NCI-H2171 treated with DMSO at 0.1 percent for 48 hours (cell line): ENCODE measurements at regions not wholly inside any gene's neighbourhood (a gene's known extent, or its start where the extent isn't known, plus 50 kb on each side); places are given as distances from the start of the nearest gene placed in this dataset.

Source experiments
- DNase-seq: peaks from one replicate; lab custom pipeline; 2025; lab: John Stamatoyannopoulos, UW

- DNase-seq: peak; percentile 76
These were observed 73.5 kb downstream of the KCNF1 start for GRCh38 chr2:10985260-10985659.

GRCh38 chr2:10985901-10986535 is 74.3 kb downstream of the KCNF1 start:
- DNase-seq: no peak

GRCh38 chr2:10987439-10987838 is 75.7 kb downstream of the KCNF1 start:
- no peak for DNase-seq

DNA sequence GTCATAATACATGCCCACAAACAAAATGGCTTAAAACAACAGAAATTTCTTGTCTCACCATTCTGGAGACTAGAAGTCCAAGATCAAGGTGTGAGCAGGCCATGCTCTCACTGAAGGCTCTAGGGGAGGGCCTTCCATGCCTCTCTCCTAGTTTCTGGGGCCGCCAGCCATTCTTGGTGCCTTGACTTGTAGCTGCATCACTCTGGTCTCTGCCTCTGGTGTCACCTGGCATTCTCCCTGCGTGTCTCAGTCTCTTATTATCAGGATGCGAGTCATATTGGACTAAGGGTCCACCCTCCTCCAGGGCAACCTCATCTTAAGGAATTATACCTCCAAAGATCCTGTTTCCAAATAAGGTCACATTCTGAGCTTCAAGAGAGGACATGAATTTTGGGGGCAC is 76.1 kb downstream of the KCNF1 start:
- DNase-seq: no peak

DNA sequence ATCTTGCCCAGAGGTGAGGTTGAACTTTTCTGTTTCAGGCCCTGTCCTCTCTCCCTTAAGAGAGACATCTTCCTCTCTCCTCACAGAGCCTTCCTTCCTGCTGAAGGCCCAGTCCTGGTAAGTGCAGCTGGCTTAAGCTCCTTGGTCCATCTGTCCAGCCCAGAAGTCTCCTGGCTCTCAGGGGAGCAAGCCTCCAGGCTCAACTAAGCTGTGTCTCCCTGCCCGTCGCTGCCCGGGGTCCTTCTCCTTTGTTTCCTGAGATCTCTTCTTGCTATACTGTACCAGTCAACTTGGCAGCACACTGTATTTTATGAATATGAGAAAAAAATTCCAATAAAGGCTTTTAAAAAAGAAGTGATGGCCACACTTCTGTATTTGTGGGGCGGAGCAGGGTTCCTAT is 77.4 kb downstream of the KCNF1 start:
- DNase-seq: no peak

GRCh38 chr2:10989782-10990181 is 78.0 kb downstream of the KCNF1 start:
- no peak for DNase-seq

DNA sequence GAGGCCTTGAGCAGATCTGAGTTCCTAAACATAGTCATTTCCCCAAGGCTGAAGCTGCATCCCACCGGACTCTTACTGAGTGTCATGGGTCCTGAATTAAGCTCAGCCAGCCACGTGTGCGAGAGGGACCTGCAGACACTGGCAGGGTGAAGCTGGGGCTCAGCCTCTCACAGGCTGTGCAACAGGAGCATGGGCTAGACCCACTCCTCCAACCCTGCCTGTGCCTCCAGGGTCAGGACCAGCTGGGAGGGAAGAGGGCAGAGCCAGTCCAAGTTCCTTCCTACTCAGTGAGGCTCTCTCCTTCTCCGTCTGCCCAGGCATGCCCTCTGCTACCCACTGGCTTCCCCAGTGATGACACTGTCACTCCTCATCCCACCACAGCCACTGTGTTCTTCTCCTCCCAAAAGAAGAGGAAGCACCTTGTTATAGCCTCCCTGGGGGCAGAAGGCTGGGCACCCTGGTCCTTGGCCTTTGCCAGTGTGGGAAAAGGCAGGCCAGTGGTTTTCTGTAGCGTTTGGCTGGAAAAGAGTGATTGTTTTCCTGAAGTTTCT is 78.9 kb downstream of the KCNF1 start:
- DNase-seq: no peak

DNA sequence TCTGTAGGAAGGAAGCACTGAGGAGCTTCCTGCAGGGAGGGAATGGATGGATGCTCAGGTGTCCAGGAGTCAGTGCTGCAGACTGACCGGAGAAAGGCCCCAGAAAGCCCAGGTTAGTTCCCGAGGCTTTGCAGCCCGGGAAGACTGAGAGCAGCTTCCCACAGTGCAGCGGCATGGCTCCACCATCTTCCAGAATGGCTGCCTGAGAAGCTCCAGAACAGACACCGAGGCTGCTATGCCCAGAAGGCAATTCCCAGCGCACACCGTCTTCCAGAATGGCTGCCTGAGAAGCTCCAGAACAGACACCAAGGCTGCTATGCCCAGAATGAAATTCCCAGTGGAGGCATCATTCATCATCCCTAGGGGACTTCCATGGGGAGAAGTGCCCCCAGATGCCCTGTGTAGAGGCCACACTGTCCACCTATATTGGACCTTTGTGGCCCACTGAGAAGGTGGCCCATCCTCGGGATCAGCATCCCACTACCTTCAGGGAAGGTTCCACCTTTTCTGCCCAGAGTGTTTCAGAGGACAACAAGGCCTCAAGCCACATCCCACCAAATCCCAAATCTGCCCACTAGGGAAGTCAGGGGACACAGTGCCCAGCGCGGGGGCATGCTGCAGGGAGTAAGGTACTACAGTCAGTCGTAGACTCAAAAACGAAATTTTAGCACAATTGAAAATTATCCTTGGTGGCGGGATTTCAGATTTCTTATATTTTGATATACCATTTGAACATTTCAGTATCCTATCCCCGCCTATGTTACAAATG is 80.5 kb downstream of the KCNF1 start:
- DNase-seq: no peak

GRCh38 chr2:10993001-10993481 is 81.3 kb downstream of the KCNF1 start:
- DNase-seq: no peak

- DNase-seq: no peak
These were observed 83.7 kb downstream of the KCNF1 start for GRCh38 chr2:10995366-10995970.

DNA sequence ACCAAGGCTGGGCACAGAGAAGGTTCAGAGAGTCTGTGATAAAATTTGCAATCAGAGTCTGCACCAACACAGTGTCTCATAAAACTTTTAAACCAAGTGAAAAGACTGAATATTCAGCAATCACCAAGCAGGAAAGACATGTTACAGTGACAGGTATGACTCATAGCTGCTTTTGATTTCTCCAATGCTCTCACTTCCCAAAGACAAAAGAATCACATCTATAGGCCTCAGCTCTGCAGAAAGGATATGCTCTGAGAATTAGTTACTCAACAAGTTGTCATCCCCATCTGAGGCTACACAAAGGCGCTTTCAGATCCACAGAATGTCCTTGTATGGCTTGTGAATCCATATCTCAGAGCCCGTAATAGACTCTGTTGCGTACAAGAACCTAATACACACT is 92.5 kb downstream of the KCNF1 start:
- DNase-seq: no peak

DNA sequence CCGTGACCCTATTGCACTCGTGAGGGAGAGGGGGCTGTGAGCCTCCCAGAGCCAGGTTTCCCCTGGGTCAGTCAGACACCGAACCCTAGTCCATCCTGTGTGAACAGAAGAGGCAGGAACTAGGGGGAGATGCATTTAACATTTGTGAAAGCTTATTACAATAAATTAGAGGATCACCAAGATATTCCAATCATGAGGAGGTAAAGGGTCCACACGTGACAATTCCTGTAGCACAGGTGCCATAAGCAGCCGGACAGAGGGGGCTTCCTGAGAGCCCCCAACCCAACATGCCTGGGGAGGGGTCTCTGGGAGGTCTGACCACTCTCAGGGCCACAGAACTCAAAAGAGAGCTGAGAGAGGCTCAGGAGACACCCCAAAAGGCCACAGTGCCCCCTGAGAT is 93.3 kb downstream of the KCNF1 start:
- no peak for DNase-seq

DNA sequence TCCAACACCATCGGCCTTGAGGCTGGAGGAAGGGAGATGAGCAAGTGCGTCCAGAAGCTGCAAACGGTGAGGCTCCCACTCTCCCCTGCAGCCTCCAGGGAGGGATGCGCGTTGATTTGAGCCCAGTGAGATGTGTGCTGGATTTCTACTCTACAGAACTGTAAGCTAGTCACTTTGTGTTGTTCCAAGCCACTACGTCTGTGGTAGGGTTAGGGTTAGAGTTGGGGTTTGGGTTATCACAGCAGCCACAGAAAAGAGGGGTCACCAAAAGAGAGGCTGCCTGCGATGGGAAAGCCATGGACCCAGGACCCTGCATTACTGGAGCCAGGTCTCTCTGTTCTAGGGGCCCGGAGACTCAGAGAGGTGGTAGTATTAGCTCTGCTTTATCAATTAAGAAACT is 94.5 kb downstream of the KCNF1 start:
- DNase-seq: no peak

GRCh38 chr2:11007331-11008264 is 95.9 kb downstream of the KCNF1 start:
- peak; percentile 64 for DNase-seq

DNA sequence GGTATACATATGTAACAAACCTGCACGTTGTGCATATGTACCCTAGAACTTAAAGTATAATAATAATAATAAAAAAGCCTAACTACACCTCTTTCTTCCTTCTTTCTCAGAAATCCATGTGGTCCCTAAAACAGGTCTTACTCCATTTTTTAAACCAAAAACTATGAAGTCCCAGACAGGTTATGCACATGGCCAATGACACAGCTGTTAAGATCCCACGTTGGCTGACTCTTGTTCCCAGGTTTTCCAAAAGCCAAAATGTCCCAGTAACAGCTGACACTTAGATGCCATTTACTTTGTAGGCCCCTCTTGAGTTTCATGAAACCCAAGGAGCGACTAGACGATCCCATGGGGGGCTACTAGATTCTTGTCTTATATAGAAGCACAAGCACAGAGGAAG is 97.0 kb downstream of the KCNF1 start:
- peak; percentile 76 for DNase-seq

GRCh38 chr2:11009176-11009575 is 97.4 kb downstream of the KCNF1 start:
- no peak for DNase-seq

GRCh38 chr2:11009891-11010290 is 98.2 kb downstream of the KCNF1 start:
- DNase-seq: peak; percentile 99

DNA sequence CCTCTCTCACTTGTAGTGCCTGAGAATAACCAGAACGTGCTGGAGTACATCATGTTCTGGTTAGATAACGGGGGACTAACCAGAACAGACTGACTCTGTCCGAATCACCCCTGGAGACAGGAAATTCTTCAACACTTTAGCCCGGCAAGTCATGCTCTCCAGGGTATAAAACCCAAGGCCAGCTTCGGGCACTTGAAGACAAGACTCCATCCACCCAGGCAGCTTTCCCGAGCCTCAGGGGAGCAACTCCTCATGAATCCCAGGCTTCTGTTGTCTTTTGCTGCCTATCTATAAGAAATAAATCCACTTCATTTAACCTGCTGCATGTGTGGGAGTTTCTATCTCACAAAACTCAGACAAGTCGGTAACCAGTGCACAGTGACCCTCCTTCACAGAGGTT is 99.6 kb downstream of the KCNF1 start:
- DNase-seq: no peak

- peak; percentile 93 for DNase-seq
These were observed 100.5 kb downstream of the KCNF1 start for GRCh38 chr2:11012131-11012693.

DNA sequence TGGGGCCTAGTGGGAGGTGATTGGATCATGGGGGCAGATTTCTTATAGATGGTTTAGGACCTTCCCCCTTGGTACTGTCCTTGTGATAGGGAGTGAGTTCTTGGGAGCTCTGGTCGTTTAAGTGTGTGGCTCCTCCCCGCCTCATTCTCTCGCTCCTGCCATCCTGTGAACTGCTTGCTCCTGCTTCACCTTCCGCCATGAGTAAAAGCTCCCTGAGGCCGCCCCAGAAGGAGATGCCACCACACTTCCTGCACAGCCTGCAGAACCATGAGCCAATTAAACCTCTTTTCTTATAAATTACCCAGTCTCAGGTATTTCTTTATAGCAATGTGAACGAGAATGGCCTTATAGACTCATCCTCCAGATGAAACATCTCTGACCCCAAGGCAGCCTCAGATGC is 101.5 kb downstream of the KCNF1 start:
- DNase-seq: no peak

- DNase-seq: no peak
These were observed 102.3 kb downstream of the KCNF1 start for GRCh38 chr2:11014026-11014425.
